ENCODE measurements at regions not wholly inside any gene's neighbourhood (a gene's known extent, or its start where the extent isn't known, plus 50 kb on each side); places are given as distances from the start of the nearest gene placed in this dataset.
A peak's percentile ranks its signal among the peaks of the same experiment; 100 is the strongest.

DNA sequence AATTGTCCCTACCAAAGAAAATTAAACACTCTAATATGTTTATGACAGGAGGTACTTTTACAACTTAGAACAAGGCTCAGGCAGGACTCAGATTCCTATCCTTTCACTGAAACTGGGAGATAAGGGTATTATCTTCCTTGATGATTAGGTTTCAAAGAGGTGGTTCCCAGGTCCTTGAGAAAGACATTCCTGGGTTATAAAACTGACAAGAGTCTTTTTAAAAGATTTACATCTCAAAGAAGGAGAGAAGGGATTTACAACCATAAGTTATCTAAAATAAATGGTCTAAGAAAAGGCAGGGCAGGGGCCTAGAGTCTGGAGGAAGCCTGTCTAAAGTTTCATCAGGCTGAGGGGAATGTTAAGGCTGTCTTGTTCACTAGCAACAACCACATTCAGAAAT is 1492.5 kb downstream of the HACE1 start:
- peaks cover 0 to 7% of the 10 kb centered on the region in 2 donors for H3K9me3 ChIP-seq
- no peak for ATAC-seq
- no peaks in the 10 kb centered on the region for H3K27me3 ChIP-seq
- H3K4me3 ChIP-seq, result no peak overlapping the region
- H3K4me1 ChIP-seq, result no peaks in the 10 kb centered on the region
- intact Hi-C loops (cut with DNase I), result no loop called here
- no peaks in the 10 kb centered on the region for H3K36me3 ChIP-seq
- H3K27ac ChIP-seq, result no peak overlapping the region
- DNase-seq, result no peak
- TF ChIP-seq, protein P1, sequence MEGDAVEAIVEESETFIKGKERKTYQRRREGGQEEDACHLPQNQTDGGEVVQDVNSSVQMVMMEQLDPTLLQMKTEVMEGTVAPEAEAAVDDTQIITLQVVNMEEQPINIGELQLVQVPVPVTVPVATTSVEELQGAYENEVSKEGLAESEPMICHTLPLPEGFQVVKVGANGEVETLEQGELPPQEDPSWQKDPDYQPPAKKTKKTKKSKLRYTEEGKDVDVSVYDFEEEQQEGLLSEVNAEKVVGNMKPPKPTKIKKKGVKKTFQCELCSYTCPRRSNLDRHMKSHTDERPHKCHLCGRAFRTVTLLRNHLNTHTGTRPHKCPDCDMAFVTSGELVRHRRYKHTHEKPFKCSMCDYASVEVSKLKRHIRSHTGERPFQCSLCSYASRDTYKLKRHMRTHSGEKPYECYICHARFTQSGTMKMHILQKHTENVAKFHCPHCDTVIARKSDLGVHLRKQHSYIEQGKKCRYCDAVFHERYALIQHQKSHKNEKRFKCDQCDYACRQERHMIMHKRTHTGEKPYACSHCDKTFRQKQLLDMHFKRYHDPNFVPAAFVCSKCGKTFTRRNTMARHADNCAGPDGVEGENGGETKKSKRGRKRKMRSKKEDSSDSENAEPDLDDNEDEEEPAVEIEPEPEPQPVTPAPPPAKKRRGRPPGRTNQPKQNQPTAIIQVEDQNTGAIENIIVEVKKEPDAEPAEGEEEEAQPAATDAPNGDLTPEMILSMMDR (IDR thresholded peaks at IDR 0.05), result no peak

DNA sequence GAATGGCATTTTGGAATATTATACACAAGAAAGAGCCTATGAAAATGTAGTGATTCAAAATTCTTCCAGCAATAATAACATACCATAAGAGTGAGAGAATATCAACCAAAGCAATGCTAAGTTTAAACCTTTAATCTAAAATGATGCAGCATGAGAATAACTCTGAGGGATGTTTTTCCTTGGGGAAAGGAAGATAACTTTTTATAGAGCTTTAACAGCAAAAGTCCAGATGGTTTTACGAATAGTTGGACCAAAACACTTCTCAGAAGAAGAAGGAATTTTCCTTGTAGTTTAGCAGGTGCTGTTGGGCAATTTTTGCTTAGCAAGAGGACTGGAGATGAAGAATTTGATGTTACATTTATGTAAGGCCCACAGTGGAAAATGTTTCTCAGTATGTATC is 1503.2 kb downstream of the HACE1 start:
- TF ChIP-seq, protein P1 (IDR thresholded peaks at IDR 0.05), result no peak
- intact Hi-C loops (cut with DNase I), result no loop called here
- no peak for DNase-seq
- H3K4me1 ChIP-seq, result no peaks in the 10 kb centered on the region
- no peak overlapping the region for H3K27ac ChIP-seq
- H3K27me3 ChIP-seq, result no peaks in the 10 kb centered on the region
- H3K4me3 ChIP-seq, result no peak overlapping the region
- ATAC-seq, result no peak
- no peaks in the 10 kb centered on the region for H3K36me3 ChIP-seq
- H3K9me3 ChIP-seq, result no peaks in the 10 kb centered on the region

DNA sequence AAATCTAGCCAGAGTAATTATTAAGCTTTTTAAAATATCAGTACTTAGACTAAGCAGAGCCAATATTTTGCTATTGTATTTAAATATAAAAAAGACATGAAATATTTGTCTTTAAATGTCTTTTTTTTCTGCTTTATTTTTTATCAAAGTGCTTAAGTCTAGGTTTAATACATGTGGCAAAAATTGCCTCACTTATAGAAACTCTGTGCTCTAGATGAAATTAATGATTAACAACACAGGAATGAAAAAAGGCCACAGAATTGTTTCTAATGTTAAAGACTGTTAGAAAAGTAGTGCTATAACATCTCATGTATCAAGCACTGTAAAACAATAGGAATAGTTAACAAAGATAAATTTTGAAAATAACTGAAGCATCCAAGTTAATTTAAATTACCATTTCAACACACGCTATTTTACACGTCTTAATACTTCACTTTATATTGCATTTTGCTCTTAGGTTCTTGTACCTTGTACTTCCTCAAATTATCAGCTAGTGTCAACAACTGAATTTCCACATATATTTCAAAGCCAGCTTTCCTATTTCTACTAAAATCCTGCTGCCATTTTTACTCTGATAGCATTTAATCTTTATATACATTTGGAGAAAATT is 1515.1 kb downstream of the HACE1 start:
- no peak for ATAC-seq
- DNase-seq, result no peak
- intact Hi-C loops (cut with DNase I), result no loop called here

DNA sequence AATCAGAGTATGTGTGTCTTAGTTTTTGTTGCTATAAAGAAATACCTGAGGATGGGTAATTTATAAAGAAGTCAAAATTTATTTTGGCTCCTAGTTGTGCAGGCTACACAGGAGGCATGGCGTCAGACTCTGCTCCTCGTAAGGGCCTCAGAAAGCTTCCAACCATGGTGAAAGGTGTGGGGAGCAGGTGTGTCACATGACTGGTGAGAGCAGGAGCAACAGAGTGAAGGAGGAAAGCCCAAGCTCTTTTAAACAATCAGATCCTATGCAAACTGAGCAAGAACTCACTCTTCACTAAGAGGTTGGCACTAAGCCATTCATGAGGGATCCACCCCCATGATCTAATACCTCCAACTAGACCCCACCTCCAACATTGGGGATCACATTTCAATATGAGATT is 1524.3 kb downstream of the HACE1 start:
- H3K9me3 ChIP-seq, result no peaks in the 10 kb centered on the region
- DNase-seq (no peak), ATAC-seq (no peak)
- H3K27ac ChIP-seq, result no peak overlapping the region
- intact Hi-C loops (cut with DNase I), result no loop called here
- TF ChIP-seq, protein P1 (IDR thresholded peaks at IDR 0.05), result no peak
- no peak overlapping the region for H3K4me3 ChIP-seq
- H3K27me3 ChIP-seq, result no peaks in the 10 kb centered on the region
- H3K36me3 ChIP-seq, result no peaks in the 10 kb centered on the region
- H3K4me1 ChIP-seq, result no peaks in the 10 kb centered on the region

More for the DNA sequence above, 1515.1 kb downstream of the HACE1 start:
- Histone ChIP-seq H3K27me3 (no peaks in the 10 kb centered on the region), H3K27ac (no peak overlapping the region), H3K4me3 (no peak overlapping the region), H3K4me1 (no peaks in the 10 kb centered on the region), H3K36me3 (no peaks in the 10 kb centered on the region), H3K9me3 (no peaks in the 10 kb centered on the region)
- TF ChIP-seq, protein P1 (IDR thresholded peaks at IDR 0.05), result no peak

DNA sequence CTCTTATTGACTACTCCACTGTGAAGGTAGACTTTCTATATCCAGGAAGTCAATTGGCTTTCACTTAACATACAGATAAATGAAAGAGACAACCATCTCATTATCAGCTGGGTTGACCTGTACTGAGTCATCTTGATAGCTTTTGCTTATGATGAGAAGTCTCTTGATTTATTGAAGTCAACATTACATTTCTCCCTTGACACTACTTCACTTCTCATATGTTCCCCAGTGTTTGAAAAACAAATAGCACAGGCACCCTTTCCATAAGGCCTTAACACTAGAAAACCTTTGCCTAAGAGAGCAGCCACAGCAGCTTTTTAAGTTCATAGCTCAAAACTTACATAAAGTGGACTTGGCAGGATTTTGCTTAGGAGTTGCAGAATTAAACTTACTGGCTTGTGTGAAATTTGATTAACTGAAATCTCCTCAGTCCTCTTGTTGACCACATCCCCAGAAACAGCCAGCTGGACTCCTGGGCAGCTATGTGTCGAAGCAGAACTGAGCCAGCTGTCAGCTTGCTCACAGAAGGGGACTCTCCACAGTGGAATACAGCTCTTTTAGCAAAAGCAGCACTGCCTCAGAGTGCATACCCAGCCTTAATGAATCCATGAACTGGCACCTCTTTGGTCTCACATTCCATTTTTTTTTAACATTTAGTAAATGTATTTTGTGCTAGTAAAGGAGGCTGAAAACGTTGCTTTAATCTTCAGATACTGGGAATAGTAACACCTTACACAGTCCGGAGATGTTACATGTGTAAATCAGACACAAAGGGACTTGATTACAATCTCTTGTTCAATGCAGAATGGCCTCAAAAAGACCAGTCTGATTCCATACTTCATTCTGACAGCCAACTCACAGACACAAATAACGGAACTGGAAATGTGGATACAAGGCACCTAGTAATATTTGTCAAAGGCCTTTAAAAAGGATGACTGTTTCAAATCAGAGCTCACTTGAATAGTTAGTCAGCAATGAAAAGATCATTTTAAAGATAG is 1532.7 kb downstream of the HACE1 start:
- Histone ChIP-seq H3K27me3 (no peaks in the 10 kb centered on the region), H3K27ac (no peak overlapping the region), H3K36me3 (no peaks in the 10 kb centered on the region), H3K4me1 (no peaks in the 10 kb centered on the region), H3K9me3 (no peaks in the 10 kb centered on the region), H3K4me3 (no peak overlapping the region)
- TF ChIP-seq, protein P1 (IDR thresholded peaks at IDR 0.05), result no peak
- intact Hi-C loops (cut with DNase I), result no loop called here
- ATAC-seq (peak; percentile 47), DNase-seq (peak in 2 of 4 donors; percentile 66 to 88)

Measured in left lung (tissue), 4 donors.